ENCODE measurements at regions not wholly inside any gene's neighbourhood (a gene's known extent, or its start where the extent isn't known, plus 50 kb on each side); places are given as distances from the start of the nearest gene placed in this dataset.

GRCh38 chr22:47775686-47776085 lies 1013.2 kb downstream of the TBC1D22A start:
- TF ChIP-seq, protein P1, sequence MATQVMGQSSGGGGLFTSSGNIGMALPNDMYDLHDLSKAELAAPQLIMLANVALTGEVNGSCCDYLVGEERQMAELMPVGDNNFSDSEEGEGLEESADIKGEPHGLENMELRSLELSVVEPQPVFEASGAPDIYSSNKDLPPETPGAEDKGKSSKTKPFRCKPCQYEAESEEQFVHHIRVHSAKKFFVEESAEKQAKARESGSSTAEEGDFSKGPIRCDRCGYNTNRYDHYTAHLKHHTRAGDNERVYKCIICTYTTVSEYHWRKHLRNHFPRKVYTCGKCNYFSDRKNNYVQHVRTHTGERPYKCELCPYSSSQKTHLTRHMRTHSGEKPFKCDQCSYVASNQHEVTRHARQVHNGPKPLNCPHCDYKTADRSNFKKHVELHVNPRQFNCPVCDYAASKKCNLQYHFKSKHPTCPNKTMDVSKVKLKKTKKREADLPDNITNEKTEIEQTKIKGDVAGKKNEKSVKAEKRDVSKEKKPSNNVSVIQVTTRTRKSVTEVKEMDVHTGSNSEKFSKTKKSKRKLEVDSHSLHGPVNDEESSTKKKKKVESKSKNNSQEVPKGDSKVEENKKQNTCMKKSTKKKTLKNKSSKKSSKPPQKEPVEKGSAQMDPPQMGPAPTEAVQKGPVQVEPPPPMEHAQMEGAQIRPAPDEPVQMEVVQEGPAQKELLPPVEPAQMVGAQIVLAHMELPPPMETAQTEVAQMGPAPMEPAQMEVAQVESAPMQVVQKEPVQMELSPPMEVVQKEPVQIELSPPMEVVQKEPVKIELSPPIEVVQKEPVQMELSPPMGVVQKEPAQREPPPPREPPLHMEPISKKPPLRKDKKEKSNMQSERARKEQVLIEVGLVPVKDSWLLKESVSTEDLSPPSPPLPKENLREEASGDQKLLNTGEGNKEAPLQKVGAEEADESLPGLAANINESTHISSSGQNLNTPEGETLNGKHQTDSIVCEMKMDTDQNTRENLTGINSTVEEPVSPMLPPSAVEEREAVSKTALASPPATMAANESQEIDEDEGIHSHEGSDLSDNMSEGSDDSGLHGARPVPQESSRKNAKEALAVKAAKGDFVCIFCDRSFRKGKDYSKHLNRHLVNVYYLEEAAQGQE (IDR thresholded peaks at IDR 0.05; ENCODE audit: insufficient read depth in 1 of 2, low read depth in 2 of 2, low read length in 1 of 2) = no peak
- no peak for TF ChIP-seq CTCF (IDR thresholded peaks at IDR 0.05)
- TF ChIP-seq SIN3A (IDR thresholded peaks at IDR 0.05; ENCODE audit: borderline replicate concordance, insufficient read depth, low read depth, low read length) = no peak
- no peak for TF ChIP-seq POLR2AphosphoS5 (IDR thresholded peaks at IDR 0.05; ENCODE audit: low read depth, low read length)

Data from Panc1 (cell line).